ENCODE measurements at regions not wholly inside any gene's neighbourhood (a gene's known extent, or its start where the extent isn't known, plus 50 kb on each side); places are given as distances from the start of the nearest gene placed in this dataset.

- TF ChIP-seq CTCF (IDR thresholded peaks at IDR 0.05; ENCODE audit: low read depth, low read length): no peak
- no peak for DNase-seq (ENCODE audit: extremely low read depth, low read depth)
Observed at GRCh38 chr2:208867374-208867773, 460.8 kb downstream of the PTH2R start.

- DNase-seq (ENCODE audit: extremely low read depth, low read depth): no peak
- TF ChIP-seq CTCF (IDR thresholded peaks at IDR 0.05; ENCODE audit: low read depth, low read length): no peak
Observed at GRCh38 chr2:208872591-208872990, 466.0 kb downstream of the PTH2R start.

- no peak for TF ChIP-seq CTCF (IDR thresholded peaks at IDR 0.05; ENCODE audit: low read depth, low read length)
- DNase-seq (ENCODE audit: extremely low read depth, low read depth): no peak
Observed at GRCh38 chr2:208879666-208880065, 473.1 kb downstream of the PTH2R start.

GRCh38 chr2:208880171-208880570, 473.6 kb downstream of the PTH2R start:
- no peak for DNase-seq (ENCODE audit: extremely low read depth, low read depth)
- no peak for TF ChIP-seq CTCF (IDR thresholded peaks at IDR 0.05; ENCODE audit: low read depth, low read length)

GRCh38 chr2:208890486-208890885, 483.9 kb downstream of the PTH2R start:
- TF ChIP-seq CTCF (IDR thresholded peaks at IDR 0.05; ENCODE audit: low read depth, low read length): no peak

GRCh38 chr2:208892203-208892602, 485.6 kb downstream of the PTH2R start:
- TF ChIP-seq CTCF (IDR thresholded peaks at IDR 0.05; ENCODE audit: low read depth, low read length): no peak
- DNase-seq (ENCODE audit: extremely low read depth, low read depth): no peak

More at GRCh38 chr2:208890486-208890885, 483.9 kb downstream of the PTH2R start:
- no peak for DNase-seq (ENCODE audit: extremely low read depth, low read depth)

GRCh38 chr2:208906330-208906729, 499.7 kb downstream of the PTH2R start:
- no peak for TF ChIP-seq CTCF (IDR thresholded peaks at IDR 0.05; ENCODE audit: low read depth, low read length)
- DNase-seq (ENCODE audit: extremely low read depth, low read depth): no peak

All from AG09319 (cell line).